Keratinocyte (primary cell): ENCODE measurements at regions not wholly inside any gene's neighbourhood (a gene's known extent, or its start where the extent isn't known, plus 50 kb on each side); places are given as distances from the start of the nearest gene placed in this dataset.

Source experiments
- CTCF ChIP-seq, 3 experiments: IDR thresholded peaks in 1 of 3; conservative IDR thresholded peaks in 1 of 3; optimal IDR thresholded peaks in 1 of 3; 2 replicates in 2 of 3; 3 replicates in 1 of 3; pipeline versions ENCODE3 to v1.5.1; 2011; ENCODE audit warnings: low read length in 3 of 3, mild to moderate bottlenecking in 3 of 3, moderate library complexity in 2 of 3, control low read depth in 1 of 3, inconsistent platforms in 1 of 3; ENCODE audit not compliant: insufficient read depth in 2 of 3; ENCODE audit errors: extremely low read depth in 1 of 3
- EZH2 ChIP-seq: IDR thresholded peaks from one replicate; pipeline ENCODE4 v1.6.1; 2012; ENCODE audit warnings: inconsistent platforms, mild to moderate bottlenecking, low read length, moderate library complexity

DNA sequence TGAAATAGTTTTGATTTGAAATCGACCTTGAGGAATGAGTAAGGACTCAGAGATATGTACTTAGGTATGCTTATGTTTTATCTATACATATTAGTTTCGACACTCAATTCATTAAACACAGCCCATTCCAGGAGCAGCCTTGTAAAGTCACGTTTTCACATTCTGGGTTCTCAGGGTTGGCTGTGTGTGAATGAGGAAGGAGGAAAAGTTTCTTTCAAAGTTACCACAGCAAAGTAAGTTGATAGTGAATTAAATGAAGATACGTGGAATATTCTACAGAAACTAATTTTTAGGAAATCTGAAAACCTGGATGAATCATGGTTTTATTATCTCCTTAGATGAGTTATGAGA, 133.5 kb downstream of the C3orf38 start:
- TF ChIP-seq CTCF (optimal IDR thresholded peaks at IDR 0.05 in 1 of 3, IDR thresholded peaks at IDR 0.05 in 1 of 3, conservative IDR thresholded peaks at IDR 0.05 in 1 of 3; ENCODE audit: extremely low read depth in 1 of 3, insufficient read depth in 2 of 3, low read length in 3 of 3) (no peak), EZH2 (no peak)
